ENCODE measurements at regions not wholly inside any gene's neighbourhood (a gene's known extent, or its start where the extent isn't known, plus 50 kb on each side); places are given as distances from the start of the nearest gene placed in this dataset.
A peak's percentile ranks its signal among the peaks of the same experiment; 100 is the strongest.

DNA sequence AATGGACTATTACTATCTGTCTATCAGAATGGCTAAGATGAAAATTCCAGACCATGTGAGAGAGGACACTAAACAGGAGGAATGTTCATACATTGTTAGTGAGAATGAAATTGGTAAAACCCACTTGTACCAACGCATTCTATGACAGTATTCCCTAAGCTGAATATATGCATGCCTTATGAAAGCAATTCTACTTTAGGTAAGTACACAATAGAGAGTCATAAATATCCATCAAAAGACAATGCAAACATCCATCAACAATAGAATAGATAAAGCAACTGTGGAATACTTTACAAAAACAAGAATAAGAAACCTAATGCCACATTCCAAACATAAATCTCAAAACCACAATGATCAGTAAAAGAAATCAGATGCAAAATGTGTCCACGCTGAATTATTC is 529.3 kb downstream of the ANKRD50 start:
- DNase-seq (no peak), FAIRE-seq (no peak)
- TF ChIP-seq, protein P1, sequence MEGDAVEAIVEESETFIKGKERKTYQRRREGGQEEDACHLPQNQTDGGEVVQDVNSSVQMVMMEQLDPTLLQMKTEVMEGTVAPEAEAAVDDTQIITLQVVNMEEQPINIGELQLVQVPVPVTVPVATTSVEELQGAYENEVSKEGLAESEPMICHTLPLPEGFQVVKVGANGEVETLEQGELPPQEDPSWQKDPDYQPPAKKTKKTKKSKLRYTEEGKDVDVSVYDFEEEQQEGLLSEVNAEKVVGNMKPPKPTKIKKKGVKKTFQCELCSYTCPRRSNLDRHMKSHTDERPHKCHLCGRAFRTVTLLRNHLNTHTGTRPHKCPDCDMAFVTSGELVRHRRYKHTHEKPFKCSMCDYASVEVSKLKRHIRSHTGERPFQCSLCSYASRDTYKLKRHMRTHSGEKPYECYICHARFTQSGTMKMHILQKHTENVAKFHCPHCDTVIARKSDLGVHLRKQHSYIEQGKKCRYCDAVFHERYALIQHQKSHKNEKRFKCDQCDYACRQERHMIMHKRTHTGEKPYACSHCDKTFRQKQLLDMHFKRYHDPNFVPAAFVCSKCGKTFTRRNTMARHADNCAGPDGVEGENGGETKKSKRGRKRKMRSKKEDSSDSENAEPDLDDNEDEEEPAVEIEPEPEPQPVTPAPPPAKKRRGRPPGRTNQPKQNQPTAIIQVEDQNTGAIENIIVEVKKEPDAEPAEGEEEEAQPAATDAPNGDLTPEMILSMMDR (IDR thresholded peaks at IDR 0.05; ENCODE audit: borderline replicate concordance, extremely low read depth, insufficient read depth): no peak
- Histone ChIP-seq H3K4me3 (ENCODE audit: low read length in 3 of 3) (no peak overlapping the region), H3K27me3 (ENCODE audit: control insufficient read depth, insufficient read depth, low read length) (no peaks in the 10 kb centered on the region), H3K27ac (ENCODE audit: low read depth in 2 of 2, low read length in 2 of 2) (no peak overlapping the region), H3K9ac (ENCODE audit: low read length in 3 of 3) (no peak overlapping the region), H3K36me3 (ENCODE audit: control insufficient read depth in 2 of 3, insufficient read depth in 3 of 3, low read length in 3 of 3) (no peaks in the 10 kb centered on the region), H3K9me3 (ENCODE audit: control insufficient read depth in 2 of 3, insufficient read depth in 1 of 3, low read length in 3 of 3) (no peaks in the 10 kb centered on the region), H3K4me1 (ENCODE audit: control insufficient read depth in 2 of 3, insufficient read depth in 2 of 3, low read depth in 1 of 3, low read length in 3 of 3) (no peaks in the 10 kb centered on the region)
- intact Hi-C loops (cut with DNase I): no loop called here

DNA sequence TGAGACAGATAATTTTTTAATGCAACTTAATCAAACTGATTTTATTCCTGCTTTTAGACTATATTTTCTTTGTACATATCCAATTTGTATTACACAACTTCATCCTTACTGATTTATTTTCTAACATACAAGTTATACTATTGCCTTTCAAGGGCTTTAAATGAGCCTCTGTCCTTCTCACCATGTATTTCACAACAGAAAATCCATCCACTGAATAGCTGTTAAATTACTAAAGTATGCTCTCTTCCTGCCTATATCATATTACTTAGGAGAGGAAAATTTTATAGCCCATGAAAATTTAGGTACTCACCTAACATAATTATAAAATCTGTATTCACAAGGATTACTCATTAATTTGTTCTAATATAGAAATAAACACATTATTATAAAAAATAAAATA is 528.6 kb downstream of the ANKRD50 start:
- Histone ChIP-seq H3K36me3 (ENCODE audit: control insufficient read depth in 2 of 3, insufficient read depth in 3 of 3, low read length in 3 of 3) (no peaks in the 10 kb centered on the region), H3K9ac (ENCODE audit: low read length in 3 of 3) (no peak overlapping the region), H3K4me3 (ENCODE audit: low read length in 3 of 3) (no peak overlapping the region), H3K4me1 (ENCODE audit: control insufficient read depth in 2 of 3, insufficient read depth in 2 of 3, low read depth in 1 of 3, low read length in 3 of 3) (no peaks in the 10 kb centered on the region), H3K9me3 (ENCODE audit: control insufficient read depth in 2 of 3, insufficient read depth in 1 of 3, low read length in 3 of 3) (no peaks in the 10 kb centered on the region), H3K27me3 (ENCODE audit: control insufficient read depth, insufficient read depth, low read length) (no peaks in the 10 kb centered on the region), H3K27ac (ENCODE audit: low read depth in 2 of 2, low read length in 2 of 2) (no peak overlapping the region)
- no peak for DNase-seq
- no peak for FAIRE-seq
- intact Hi-C loops (cut with DNase I): no loop called here
- TF ChIP-seq, protein P1 (IDR thresholded peaks at IDR 0.05; ENCODE audit: borderline replicate concordance, extremely low read depth, insufficient read depth): no peak

DNA sequence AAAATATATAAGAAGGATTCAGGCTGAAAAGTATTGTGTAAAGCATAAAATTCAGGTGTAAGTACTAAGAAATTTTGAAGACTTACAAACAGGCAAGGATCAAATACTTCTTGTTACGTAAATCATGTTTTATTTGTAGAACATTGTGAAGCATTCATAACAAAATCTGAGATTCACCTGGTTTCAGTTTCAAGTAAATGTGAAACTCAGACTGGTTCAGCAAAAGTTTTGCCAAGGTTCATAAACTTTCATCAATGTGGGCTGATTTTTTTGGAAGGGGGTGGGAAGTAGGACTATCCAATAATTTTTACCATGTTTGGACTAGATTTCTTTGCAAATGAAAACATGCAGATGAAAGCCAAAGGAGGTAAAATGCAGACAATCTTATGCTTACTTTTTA is 527.7 kb downstream of the ANKRD50 start:
- Histone ChIP-seq H3K27me3 (ENCODE audit: control insufficient read depth, insufficient read depth, low read length) (no peaks in the 10 kb centered on the region), H3K4me1 (ENCODE audit: control insufficient read depth in 2 of 3, insufficient read depth in 2 of 3, low read depth in 1 of 3, low read length in 3 of 3) (no peaks in the 10 kb centered on the region), H3K36me3 (ENCODE audit: control insufficient read depth in 2 of 3, insufficient read depth in 3 of 3, low read length in 3 of 3) (no peaks in the 10 kb centered on the region), H3K27ac (ENCODE audit: low read depth in 2 of 2, low read length in 2 of 2) (no peak overlapping the region), H3K9ac (ENCODE audit: low read length in 3 of 3) (no peak overlapping the region), H3K4me3 (ENCODE audit: low read length in 3 of 3) (no peak overlapping the region), H3K9me3 (ENCODE audit: control insufficient read depth in 2 of 3, insufficient read depth in 1 of 3, low read length in 3 of 3) (no peaks in the 10 kb centered on the region)
- TF ChIP-seq, protein P1 (IDR thresholded peaks at IDR 0.05; ENCODE audit: borderline replicate concordance, extremely low read depth, insufficient read depth): no peak
- intact Hi-C loops (cut with DNase I): no loop called here
- no peak for FAIRE-seq
- DNase-seq: peak in 1 of 5 donors; percentile 26

DNA sequence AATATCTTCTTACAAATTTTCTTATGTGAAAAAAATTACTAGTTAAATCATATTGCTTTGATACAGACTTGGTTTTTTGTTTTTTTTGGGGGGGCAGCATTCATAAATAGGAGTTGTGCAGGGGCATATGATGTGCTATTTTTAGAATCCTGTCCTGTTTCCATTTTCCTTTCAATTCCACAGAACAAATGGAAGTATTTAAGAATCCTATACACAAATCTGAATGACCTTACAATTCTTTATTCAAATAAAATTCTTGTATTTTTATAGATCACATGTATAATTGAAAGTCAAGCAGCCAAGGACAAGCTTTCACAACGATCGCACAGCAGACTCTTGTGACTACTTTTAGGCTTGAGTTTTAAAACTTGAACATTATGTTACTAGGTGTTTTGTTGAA is 523.9 kb downstream of the ANKRD50 start:
- no peak overlapping the region for H3K27ac ChIP-seq (ENCODE audit: low read depth in 2 of 2, low read length in 2 of 2)
- H3K4me1 ChIP-seq (ENCODE audit: control insufficient read depth in 2 of 3, insufficient read depth in 2 of 3, low read depth in 1 of 3, low read length in 3 of 3): no peaks in the 10 kb centered on the region
- H3K9me3 ChIP-seq (ENCODE audit: control insufficient read depth in 2 of 3, insufficient read depth in 1 of 3, low read length in 3 of 3): no peaks in the 10 kb centered on the region
- H3K9ac ChIP-seq (ENCODE audit: low read length in 3 of 3): no peak overlapping the region
- H3K27me3 ChIP-seq (ENCODE audit: control insufficient read depth, insufficient read depth, low read length): no peaks in the 10 kb centered on the region
- no peaks in the 10 kb centered on the region for H3K36me3 ChIP-seq (ENCODE audit: control insufficient read depth in 2 of 3, insufficient read depth in 3 of 3, low read length in 3 of 3)
- no peak overlapping the region for H3K4me3 ChIP-seq (ENCODE audit: low read length in 3 of 3)
- TF ChIP-seq, protein P1 (IDR thresholded peaks at IDR 0.05; ENCODE audit: borderline replicate concordance, extremely low read depth, insufficient read depth): no peak
- no peak for FAIRE-seq
- DNase-seq: no peak
- intact Hi-C loops (cut with DNase I): no loop called here
